ENCODE measurements at regions not wholly inside any gene's neighbourhood (a gene's known extent, or its start where the extent isn't known, plus 50 kb on each side); places are given as distances from the start of the nearest gene placed in this dataset.

DNA sequence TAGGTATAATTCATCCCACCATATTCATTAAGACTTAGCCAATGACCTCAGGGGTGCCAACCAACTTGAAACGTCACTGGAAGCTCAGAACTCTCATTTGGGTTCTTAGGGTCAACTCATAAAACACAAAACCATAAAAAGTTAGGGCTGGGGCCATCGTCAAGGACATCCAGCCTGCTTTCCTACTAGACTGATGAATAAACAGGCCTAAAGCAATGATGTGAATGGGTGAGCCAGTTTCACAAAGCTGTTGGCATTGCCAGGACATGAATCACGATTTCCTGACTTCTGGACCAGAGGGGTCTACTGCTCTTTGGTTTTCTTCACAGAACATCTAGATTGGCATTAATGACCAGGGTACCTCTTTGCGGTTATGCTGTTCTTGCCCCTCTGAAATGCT lies 64.7 kb downstream of the EOMES start:
- TF ChIP-seq FOXK1 (CRISPR knock-in tag; IDR thresholded peaks at IDR 0.05) (no peak), ZNF317 (CRISPR knock-in tag; IDR thresholded peaks at IDR 0.05; ENCODE audit: borderline replicate concordance, low read depth) (no peak), CREM (CRISPR knock-in tag; IDR thresholded peaks at IDR 0.05) (no peak), GTF2I (CRISPR knock-in tag; conservative IDR thresholded peaks at IDR 0.05) (no peak), KAT7 (CRISPR knock-in tag; IDR thresholded peaks at IDR 0.05; ENCODE audit: borderline replicate concordance) (no peak), JAZF1 (CRISPR knock-in tag; IDR thresholded peaks at IDR 0.05) (no peak), IRF2 (CRISPR knock-in tag; IDR thresholded peaks at IDR 0.05; ENCODE audit: borderline replicate concordance, low read depth) (no peak), NR1H2 (CRISPR knock-in tag; IDR thresholded peaks at IDR 0.05) (no peak)
- TF ChIP-seq, protein P1, sequence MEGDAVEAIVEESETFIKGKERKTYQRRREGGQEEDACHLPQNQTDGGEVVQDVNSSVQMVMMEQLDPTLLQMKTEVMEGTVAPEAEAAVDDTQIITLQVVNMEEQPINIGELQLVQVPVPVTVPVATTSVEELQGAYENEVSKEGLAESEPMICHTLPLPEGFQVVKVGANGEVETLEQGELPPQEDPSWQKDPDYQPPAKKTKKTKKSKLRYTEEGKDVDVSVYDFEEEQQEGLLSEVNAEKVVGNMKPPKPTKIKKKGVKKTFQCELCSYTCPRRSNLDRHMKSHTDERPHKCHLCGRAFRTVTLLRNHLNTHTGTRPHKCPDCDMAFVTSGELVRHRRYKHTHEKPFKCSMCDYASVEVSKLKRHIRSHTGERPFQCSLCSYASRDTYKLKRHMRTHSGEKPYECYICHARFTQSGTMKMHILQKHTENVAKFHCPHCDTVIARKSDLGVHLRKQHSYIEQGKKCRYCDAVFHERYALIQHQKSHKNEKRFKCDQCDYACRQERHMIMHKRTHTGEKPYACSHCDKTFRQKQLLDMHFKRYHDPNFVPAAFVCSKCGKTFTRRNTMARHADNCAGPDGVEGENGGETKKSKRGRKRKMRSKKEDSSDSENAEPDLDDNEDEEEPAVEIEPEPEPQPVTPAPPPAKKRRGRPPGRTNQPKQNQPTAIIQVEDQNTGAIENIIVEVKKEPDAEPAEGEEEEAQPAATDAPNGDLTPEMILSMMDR (IDR thresholded peaks at IDR 0.05): no peak
- TF ChIP-seq, protein P2, sequence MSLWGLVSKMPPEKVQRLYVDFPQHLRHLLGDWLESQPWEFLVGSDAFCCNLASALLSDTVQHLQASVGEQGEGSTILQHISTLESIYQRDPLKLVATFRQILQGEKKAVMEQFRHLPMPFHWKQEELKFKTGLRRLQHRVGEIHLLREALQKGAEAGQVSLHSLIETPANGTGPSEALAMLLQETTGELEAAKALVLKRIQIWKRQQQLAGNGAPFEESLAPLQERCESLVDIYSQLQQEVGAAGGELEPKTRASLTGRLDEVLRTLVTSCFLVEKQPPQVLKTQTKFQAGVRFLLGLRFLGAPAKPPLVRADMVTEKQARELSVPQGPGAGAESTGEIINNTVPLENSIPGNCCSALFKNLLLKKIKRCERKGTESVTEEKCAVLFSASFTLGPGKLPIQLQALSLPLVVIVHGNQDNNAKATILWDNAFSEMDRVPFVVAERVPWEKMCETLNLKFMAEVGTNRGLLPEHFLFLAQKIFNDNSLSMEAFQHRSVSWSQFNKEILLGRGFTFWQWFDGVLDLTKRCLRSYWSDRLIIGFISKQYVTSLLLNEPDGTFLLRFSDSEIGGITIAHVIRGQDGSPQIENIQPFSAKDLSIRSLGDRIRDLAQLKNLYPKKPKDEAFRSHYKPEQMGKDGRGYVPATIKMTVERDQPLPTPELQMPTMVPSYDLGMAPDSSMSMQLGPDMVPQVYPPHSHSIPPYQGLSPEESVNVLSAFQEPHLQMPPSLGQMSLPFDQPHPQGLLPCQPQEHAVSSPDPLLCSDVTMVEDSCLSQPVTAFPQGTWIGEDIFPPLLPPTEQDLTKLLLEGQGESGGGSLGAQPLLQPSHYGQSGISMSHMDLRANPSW (CRISPR knock-in tag; conservative IDR thresholded peaks at IDR 0.05; ENCODE audit: low read depth): no peak
- TF ChIP-seq, protein P3, sequence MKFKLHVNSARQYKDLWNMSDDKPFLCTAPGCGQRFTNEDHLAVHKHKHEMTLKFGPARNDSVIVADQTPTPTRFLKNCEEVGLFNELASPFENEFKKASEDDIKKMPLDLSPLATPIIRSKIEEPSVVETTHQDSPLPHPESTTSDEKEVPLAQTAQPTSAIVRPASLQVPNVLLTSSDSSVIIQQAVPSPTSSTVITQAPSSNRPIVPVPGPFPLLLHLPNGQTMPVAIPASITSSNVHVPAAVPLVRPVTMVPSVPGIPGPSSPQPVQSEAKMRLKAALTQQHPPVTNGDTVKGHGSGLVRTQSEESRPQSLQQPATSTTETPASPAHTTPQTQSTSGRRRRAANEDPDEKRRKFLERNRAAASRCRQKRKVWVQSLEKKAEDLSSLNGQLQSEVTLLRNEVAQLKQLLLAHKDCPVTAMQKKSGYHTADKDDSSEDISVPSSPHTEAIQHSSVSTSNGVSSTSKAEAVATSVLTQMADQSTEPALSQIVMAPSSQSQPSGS (CRISPR knock-in tag; IDR thresholded peaks at IDR 0.05; ENCODE audit: borderline replicate concordance, low read depth): no peak
- TF ChIP-seq, protein P4, sequence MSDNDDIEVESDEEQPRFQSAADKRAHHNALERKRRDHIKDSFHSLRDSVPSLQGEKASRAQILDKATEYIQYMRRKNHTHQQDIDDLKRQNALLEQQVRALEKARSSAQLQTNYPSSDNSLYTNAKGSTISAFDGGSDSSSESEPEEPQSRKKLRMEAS (CRISPR knock-in tag; IDR thresholded peaks at IDR 0.05): no peak
- TF ChIP-seq, protein P5, sequence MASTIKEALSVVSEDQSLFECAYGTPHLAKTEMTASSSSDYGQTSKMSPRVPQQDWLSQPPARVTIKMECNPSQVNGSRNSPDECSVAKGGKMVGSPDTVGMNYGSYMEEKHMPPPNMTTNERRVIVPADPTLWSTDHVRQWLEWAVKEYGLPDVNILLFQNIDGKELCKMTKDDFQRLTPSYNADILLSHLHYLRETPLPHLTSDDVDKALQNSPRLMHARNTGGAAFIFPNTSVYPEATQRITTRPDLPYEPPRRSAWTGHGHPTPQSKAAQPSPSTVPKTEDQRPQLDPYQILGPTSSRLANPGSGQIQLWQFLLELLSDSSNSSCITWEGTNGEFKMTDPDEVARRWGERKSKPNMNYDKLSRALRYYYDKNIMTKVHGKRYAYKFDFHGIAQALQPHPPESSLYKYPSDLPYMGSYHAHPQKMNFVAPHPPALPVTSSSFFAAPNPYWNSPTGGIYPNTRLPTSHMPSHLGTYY (CRISPR knock-in tag; IDR thresholded peaks at IDR 0.05): no peak

Data from WTC11 (cell line).